GM12878 (cell line): ENCODE measurements at regions not wholly inside any gene's neighbourhood (a gene's known extent, or its start where the extent isn't known, plus 50 kb on each side); places are given as distances from the start of the nearest gene placed in this dataset.
A peak's percentile ranks its signal among the peaks of the same experiment; 100 is the strongest.
"Not testable (repeated sequence)": the region's sequence is repeated elsewhere in the genome, so short reads cannot be mapped to it uniquely, and the experiment has no call there.

ENCODE experiments used
- ATAC-seq: fragments of 200-7000 bp; cut with Tn5 transposase; 3 replicates; pipeline ENCODE4 v1.9.1; 2020; ENCODE audit warnings: mild to moderate bottlenecking, moderate library complexity
- BruUV-seq: library from RNA; stranded (reverse); fragments of 400-500 nt; replicated peaks from 2 replicates; lab custom pipeline; 2021; lab: Mats Ljungman, UMichigan
- CTCF ChIA-PET: fragments of 300-600 bp; sonication (Branson Sonifier 250); formaldehyde crosslinking; extraction: SDS; loops from one replicate; lab custom pipeline; 2021; ENCODE audit warnings: inconsistent platforms; lab: Yijun Ruan, JAX
- POLR2A ChIA-PET: fragments of 350-600 bp; formaldehyde crosslinking; extraction: SDS; loops from one replicate; lab custom pipeline; 2021; ENCODE audit warnings: inconsistent platforms; lab: Charles Lee
- RAD21 ChIA-PET: fragments of 300-600 bp; sonication (Branson Sonifier 250); formaldehyde crosslinking; loops from one replicate; lab custom pipeline; 2023; ENCODE audit warnings: antibody characterized with exemption; ENCODE audit not compliant: unreplicated experiment; lab: Charles Lee
- SMC1A ChIA-PET: fragments of 300-600 bp; sonication (Branson Sonifier 250); formaldehyde crosslinking; loops from one replicate; lab custom pipeline; 2023; ENCODE audit not compliant: unreplicated experiment, uncharacterized antibody; lab: Charles Lee
- DNase-seq: peaks from one replicate; pipeline ENCODE4 v3.0.0-alpha.2; 2011; ENCODE audit warnings: low read depth, low spot score
- FAIRE-seq: peaks from 3 replicates; lab custom pipeline; 2011; peaks lifted over from hg19 to GRCh38; lab: Jason Lieb, UNC
- H2AFZ ChIP-seq: 2 replicates; pipeline ENCODE4 v1.6.0; 2011; ENCODE audit warnings: low read depth, low read length, control low read depth; ENCODE audit not compliant: control insufficient read depth
- H3K27ac ChIP-seq: 2 replicates; pipeline ENCODE4 v1.5.1; 2011; ENCODE audit warnings: control low read depth; ENCODE audit not compliant: control insufficient read depth, insufficient read depth
- H3K27me3 ChIP-seq, 2 experiments: replicated peaks in 1 of 2; 2 replicates each; pipeline versions ENCODE4 v1.6.0 to v1.6.1; 2011; ENCODE audit warnings: low read length in 1 of 2; ENCODE audit not compliant: control insufficient read depth in 2 of 2, insufficient read depth in 2 of 2
- H3K36me3 ChIP-seq, 2 experiments: 2 replicates each; pipeline ENCODE4 v1.5.1; 2011; ENCODE audit warnings: low read length in 1 of 2; ENCODE audit not compliant: control insufficient read depth in 2 of 2, insufficient read depth in 2 of 2
- H3K4me1 ChIP-seq: 2 replicates; pipeline ENCODE4 v1.6.1; 2011; ENCODE audit warnings: mild to moderate bottlenecking, low read length, moderate library complexity, mixed read lengths; ENCODE audit not compliant: control insufficient read depth, insufficient read depth
- H3K4me2 ChIP-seq: 2 replicates; pipeline ENCODE4 v1.6.0; 2011; ENCODE audit warnings: control low read depth; ENCODE audit not compliant: control insufficient read depth, insufficient read depth
- H3K4me3 ChIP-seq: fragments of 200-600 bp; sonication (generic); 2 replicates; pipeline ENCODE4 v1.5.1; 2016
- H3K79me2 ChIP-seq: 2 replicates; pipeline ENCODE4 v1.6.0; 2011; ENCODE audit warnings: low read length; ENCODE audit not compliant: control insufficient read depth, insufficient read depth
- H3K9ac ChIP-seq: 2 replicates; pipeline ENCODE4 v1.8.0; 2011; ENCODE audit warnings: low read length, control low read depth, mixed read lengths; ENCODE audit not compliant: control insufficient read depth, insufficient read depth
- H3K9me3 ChIP-seq: replicated peaks from 3 replicates; pipeline ENCODE4 v1.5.1; 2011; ENCODE audit warnings: mild to moderate bottlenecking, low read length; ENCODE audit not compliant: control insufficient read depth, insufficient read depth
- H4K20me1 ChIP-seq: 2 replicates; pipeline ENCODE4 v1.6.0; 2011; ENCODE audit not compliant: control insufficient read depth, insufficient read depth
- CREB1 ChIP-seq: IDR thresholded peaks from 2 replicates; pipeline ENCODE4 v1.6.1; 2012; ENCODE audit warnings: low read depth, mild to moderate bottlenecking, inconsistent platforms
- HDAC6 ChIP-seq: fragments of 200-600 bp; sonication (generic); IDR thresholded peaks from one replicate; pipeline ENCODE4 v1.8.0; 2017; ENCODE audit warnings: antibody characterized with exemption; ENCODE audit not compliant: unreplicated experiment
- HDGF ChIP-seq: fragments of 450-650 bp; IDR thresholded peaks from 2 replicates; pipeline ENCODE4 v1.6.1; 2016; ENCODE audit warnings: antibody characterized with exemption
- MEF2B ChIP-seq: fragments of 450-650 bp; IDR thresholded peaks from 2 replicates; pipeline ENCODE4 v1.6.1; 2018; ENCODE audit warnings: mild to moderate bottlenecking, moderate library complexity; ENCODE audit not compliant: partially characterized antibody, poor library complexity, severe bottlenecking
- PAX8 ChIP-seq: fragments of 450-650 bp; IDR thresholded peaks from 2 replicates; pipeline ENCODE4 v1.6.1; 2017; ENCODE audit warnings: mild to moderate bottlenecking, moderate library complexity
- SPI1 ChIP-seq: IDR thresholded peaks from 2 replicates; pipeline ENCODE4 v1.6.1; 2011; ENCODE audit warnings: low read depth, mild to moderate bottlenecking, low read length, moderate library complexity, borderline replicate concordance; ENCODE audit not compliant: insufficient read depth
- SREBF1 ChIP-seq: IDR thresholded peaks from 2 replicates; pipeline ENCODE4 v1.6.1; 2012; ENCODE audit warnings: mild to moderate bottlenecking, low read length
- WGBS: methylation state at CpG from one replicate; pipeline ENCODE4 v1.1.6; 2016; ENCODE audit warnings: low lambda C conversion rate; ENCODE audit not compliant: insufficient replicate concordance, insufficient coverage; ENCODE audit errors: missing lambda C conversion rate; 5-methylcytosine and 5-hydroxymethylcytosine counted together
- in situ Hi-C: fragments of 300-500 bp; cut with MboI; formaldehyde crosslinking; loops from 9 replicates; pipeline ENCODE4 v1.14.3; 2018; ENCODE audit warnings: mixed read lengths
- intact Hi-C: fragments of 100-400 bp; cut with micrococcal nuclease; formaldehyde crosslinking; loops from one replicate; pipeline ENCODE4 v1.14.2; 2022; ENCODE audit not compliant: unreplicated experiment
- TF ChIP-seq, protein P1 (sequence below): IDR thresholded peaks from 2 replicates; pipeline ENCODE4 v1.6.1; 2011; ENCODE audit warnings: borderline replicate concordance, low read depth, mild to moderate bottlenecking, moderate library complexity, low read length; ENCODE audit not compliant: insufficient read depth, poor library complexity, severe bottlenecking
- TF ChIP-seq, protein P2 (sequence below): fragments of 450-650 bp; IDR thresholded peaks from 2 replicates; pipeline ENCODE4 v1.6.1; 2014; ENCODE audit warnings: mild to moderate bottlenecking

DNA sequence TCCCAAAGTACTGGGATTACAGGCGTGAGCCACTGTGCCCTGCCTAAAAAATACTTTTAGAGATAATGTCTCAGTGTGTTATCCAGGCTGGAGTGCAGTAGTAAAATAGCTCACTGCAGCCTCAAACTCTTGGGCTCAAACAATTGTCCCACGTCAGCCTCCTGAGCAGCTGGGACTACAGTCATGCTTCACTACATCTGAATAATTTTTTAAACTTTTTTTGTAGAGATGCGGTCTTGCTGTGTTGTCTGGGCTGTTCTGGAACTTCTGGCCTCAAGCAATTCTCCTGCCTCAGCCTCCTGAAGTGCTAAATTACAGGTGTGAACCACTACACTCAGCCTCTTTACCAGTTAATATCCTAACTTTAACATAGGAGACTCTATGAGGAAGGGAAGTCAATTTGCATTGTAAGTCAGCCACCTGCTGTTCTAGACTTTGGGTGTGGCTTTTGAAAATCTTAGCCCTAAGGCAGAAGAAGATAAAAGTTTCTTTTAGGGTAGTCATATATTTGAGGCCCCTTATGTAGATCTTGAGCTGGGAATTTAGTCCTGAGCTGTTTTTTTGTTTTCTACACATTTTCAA, 78.2 kb upstream of the RASGRP1 start:
- no peak overlapping the region for H3K9ac ChIP-seq
- no peak overlapping the region for H2AFZ ChIP-seq
- H3K4me2 ChIP-seq, result no peak overlapping the region
- in situ Hi-C loops, result no loop called here
- H3K27me3 ChIP-seq, result no peaks in the 10 kb centered on the region
- BruUV-seq, result no TSS peak
- TF ChIP-seq SPI1 (no peak), PAX8 (no peak), CREB1 (no peak), MEF2B (no peak), HDAC6 (no peak), SREBF1 (no peak), HDGF (no peak)
- TF ChIP-seq, protein P1, sequence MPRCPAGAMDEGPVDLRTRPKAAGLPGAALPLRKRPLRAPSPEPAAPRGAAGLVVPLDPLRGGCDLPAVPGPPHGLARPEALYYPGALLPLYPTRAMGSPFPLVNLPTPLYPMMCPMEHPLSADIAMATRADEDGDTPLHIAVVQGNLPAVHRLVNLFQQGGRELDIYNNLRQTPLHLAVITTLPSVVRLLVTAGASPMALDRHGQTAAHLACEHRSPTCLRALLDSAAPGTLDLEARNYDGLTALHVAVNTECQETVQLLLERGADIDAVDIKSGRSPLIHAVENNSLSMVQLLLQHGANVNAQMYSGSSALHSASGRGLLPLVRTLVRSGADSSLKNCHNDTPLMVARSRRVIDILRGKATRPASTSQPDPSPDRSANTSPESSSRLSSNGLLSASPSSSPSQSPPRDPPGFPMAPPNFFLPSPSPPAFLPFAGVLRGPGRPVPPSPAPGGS, result no peak
- TF ChIP-seq, protein P2, sequence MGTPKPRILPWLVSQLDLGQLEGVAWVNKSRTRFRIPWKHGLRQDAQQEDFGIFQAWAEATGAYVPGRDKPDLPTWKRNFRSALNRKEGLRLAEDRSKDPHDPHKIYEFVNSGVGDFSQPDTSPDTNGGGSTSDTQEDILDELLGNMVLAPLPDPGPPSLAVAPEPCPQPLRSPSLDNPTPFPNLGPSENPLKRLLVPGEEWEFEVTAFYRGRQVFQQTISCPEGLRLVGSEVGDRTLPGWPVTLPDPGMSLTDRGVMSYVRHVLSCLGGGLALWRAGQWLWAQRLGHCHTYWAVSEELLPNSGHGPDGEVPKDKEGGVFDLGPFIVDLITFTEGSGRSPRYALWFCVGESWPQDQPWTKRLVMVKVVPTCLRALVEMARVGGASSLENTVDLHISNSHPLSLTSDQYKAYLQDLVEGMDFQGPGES, result no peak
- H4K20me1 ChIP-seq, result no peaks in the 10 kb centered on the region
- CTCF ChIA-PET, result interaction anchor here (1.1 to 3.7 kb wide), 7 partner anchors 10 to 79 kb away, joined by 3 to 17 read pairs (median 8); partner anchors contain the start of gene RASGRP1
- intact Hi-C loops, result no loop called here
- RAD21 ChIA-PET, result interaction anchor here (0.8 to 27.0 kb wide), 8 partner anchors 9 to 203 kb away, joined by 3 to 737 read pairs (median 8); partner anchors contain the start of gene FAM98B
- DNase-seq (no peak), FAIRE-seq (peak; percentile 31), ATAC-seq (peak; percentile 46)
- H3K27ac ChIP-seq, result no peak overlapping the region
- POLR2A ChIA-PET, result interaction anchor here (0.8 to 3.7 kb wide), 7 partner anchors 8 to 43 kb away, joined by 3 to 24 read pairs (median 5); no protein-coding TSS in a partner anchor
- WGBS, result 33% methylated on average over 3 of the region's 3 CpGs
- no peaks in the 10 kb centered on the region for H3K79me2 ChIP-seq
- H3K4me1 ChIP-seq, result 0 out of 2 replicates have a peak, but pooled peaks cover 4% of the 10 kb centered on the region
- SMC1A ChIA-PET, result interaction anchor here (0.6 to 47.0 kb wide), 8 partner anchors 15 to 81 kb away, joined by 3 to 1803 read pairs (median 6); partner anchors contain the start of gene RASGRP1
- no peak overlapping the region for H3K4me3 ChIP-seq
- H3K9me3 ChIP-seq, result no peaks in the 10 kb centered on the region; the same call in 2 of the 3 replicates
- H3K36me3 ChIP-seq, result no peaks in the 10 kb centered on the region

DNA sequence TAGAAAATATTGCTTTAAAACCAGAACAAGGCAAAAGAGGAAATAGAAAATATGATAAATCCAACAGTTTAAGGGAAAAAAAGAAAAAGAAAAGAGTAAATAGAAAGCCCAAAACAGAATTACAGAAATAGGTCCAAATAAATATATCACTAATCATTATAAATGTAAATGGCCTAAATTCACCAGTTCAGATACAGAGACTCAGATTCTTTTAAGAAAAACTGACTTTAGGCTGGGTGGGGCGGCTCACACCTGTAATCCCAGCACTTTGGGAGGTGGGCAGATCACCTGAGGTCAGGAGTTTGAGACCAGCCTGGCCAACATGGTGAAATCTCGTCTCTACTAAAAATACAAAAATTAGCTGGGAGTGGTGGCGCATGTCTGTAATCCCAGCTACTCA, 79.7 kb upstream of the RASGRP1 start:
- H3K9ac ChIP-seq, H4K20me1 ChIP-seq, BruUV-seq, ATAC-seq, H3K79me2 ChIP-seq, H3K27ac ChIP-seq, H3K4me2 ChIP-seq, H3K9me3 ChIP-seq, H2AFZ ChIP-seq, intact Hi-C loops, H3K4me1 ChIP-seq, in situ Hi-C loops, H3K4me3 ChIP-seq, H3K36me3 ChIP-seq, H3K27me3 ChIP-seq, DNase-seq, FAIRE-seq: not testable (repeated sequence)
- SMC1A ChIA-PET, result interaction anchor here (42.6 to 47.0 kb wide), 2 partner anchors 14 to 20 kb away, joined by 1803 read pairs; no protein-coding TSS in a partner anchor
- RAD21 ChIA-PET, result interaction anchor here (19.4 to 22.0 kb wide), 2 partner anchors 14 to 25 kb away, joined by 517 to 737 read pairs; no protein-coding TSS in a partner anchor
- POLR2A ChIA-PET, result interaction anchor here (11.6 kb wide), 1 partner anchor 15 kb away, joined by 310 read pairs; no protein-coding TSS in a partner anchor
- CTCF ChIA-PET, result interaction anchor here (3.7 kb wide), 1 partner anchor 80 kb away, joined by 15 read pairs; the partner anchor contains the start of gene RASGRP1
- 84% methylated on average over 3 of the region's 3 CpGs for WGBS
